Esophagus muscularis mucosa (tissue), 4 donors: ENCODE measurements at regions not wholly inside any gene's neighbourhood (a gene's known extent, or its start where the extent isn't known, plus 50 kb on each side); places are given as distances from the start of the nearest gene placed in this dataset.

Experiments
- CTCF ChIP-seq, 3 experiments: fragments of 200-600 bp in 2 of 3; fragments of 450-650 bp in 1 of 3; sonication (generic) in 2 of 3; IDR thresholded peaks; one replicate each; pipeline ENCODE4 v1.5.1; 2017 to 2019; ENCODE audit warnings: antibody characterized with exemption in 3 of 3, mild to moderate bottlenecking in 2 of 3, moderate library complexity in 1 of 3
- EP300 ChIP-seq: sonication (generic); formaldehyde crosslinking; IDR thresholded peaks from one replicate; pipeline ENCODE4 v1.6.1; 2017; ENCODE audit warnings: antibody characterized with exemption
- POLR2A ChIP-seq: fragments of 450-650 bp; IDR thresholded peaks from one replicate; pipeline ENCODE4 v1.6.1; 2017; ENCODE audit warnings: antibody characterized with exemption, moderate library complexity, mild to moderate bottlenecking, low read depth
- POLR2AphosphoS5 ChIP-seq, 2 donors: sonication (generic); formaldehyde crosslinking; IDR thresholded peaks; one replicate each; pipeline ENCODE4 v1.6.1; 2017; ENCODE audit warnings: antibody characterized with exemption in 2 of 2

- TF ChIP-seq CTCF (IDR thresholded peaks at IDR 0.05) = no peak
- no peak for TF ChIP-seq POLR2AphosphoS5 (IDR thresholded peaks at IDR 0.05)
- TF ChIP-seq POLR2A = no peak
- no peak for TF ChIP-seq EP300
These were observed 426.5 kb upstream of the DAB1 start for GRCh38 chr1:57850176-57850940.
